ENCODE measurements at regions not wholly inside any gene's neighbourhood (a gene's known extent, or its start where the extent isn't known, plus 50 kb on each side); places are given as distances from the start of the nearest gene placed in this dataset.

- Histone ChIP-seq H3K9me3 (no peaks in the 10 kb centered on the region), H3K27ac (no peak overlapping the region), H3K36me3 (no peaks in the 10 kb centered on the region), H3K4me3 (no peak overlapping the region), H3K27me3 (replicated peaks in 1 of 7) (peaks cover 0 to 63% (median 15%) of the 10 kb centered on the region in 7 donors), H3K4me1 (no peaks in the 10 kb centered on the region)
- intact Hi-C loops (cut with DNase I; ENCODE audit: low total_unique reads), result no loop called here
- DNase-seq, result no peak
- TF ChIP-seq CTCF (IDR thresholded peaks at IDR 0.05 in 8 of 11, conservative IDR thresholded peaks at IDR 0.05 in 3 of 11) (no peak), POLR2AphosphoS5 (IDR thresholded peaks at IDR 0.05) (no peak), POLR2A (IDR thresholded peaks at IDR 0.05) (no peak)
- WGBS, 5 donors, result 42 to 60% (median 50%) methylated on average over 9 of the region's 9 CpGs
These were observed 242.6 kb upstream of the RGMA start for GRCh38 chr15:93331545-93332167.

- Histone ChIP-seq H3K27ac (no peak overlapping the region), H3K27me3 (replicated peaks in 1 of 7) (peaks cover 0 to 63% (median 15%) of the 10 kb centered on the region in 7 donors), H3K36me3 (no peaks in the 10 kb centered on the region), H3K4me3 (no peak overlapping the region), H3K4me1 (no peaks in the 10 kb centered on the region), H3K9me3 (no peaks in the 10 kb centered on the region)
- TF ChIP-seq POLR2AphosphoS5 (IDR thresholded peaks at IDR 0.05) (no peak), CTCF (IDR thresholded peaks at IDR 0.05 in 8 of 11, conservative IDR thresholded peaks at IDR 0.05 in 3 of 11) (no peak), POLR2A (IDR thresholded peaks at IDR 0.05) (no peak)
- 77 to 82% (median 79%) methylated on average over 6 of the region's 6 CpGs for WGBS, 5 donors
- no peak for DNase-seq
- intact Hi-C loops (cut with DNase I; ENCODE audit: low total_unique reads), result no loop called here
These were observed 242.0 kb upstream of the RGMA start for GRCh38 chr15:93330912-93331544.

- no peak overlapping the region for H3K27ac ChIP-seq
- H3K27me3 ChIP-seq (replicated peaks in 1 of 7), result peaks cover 0 to 32% (median 8%) of the 10 kb centered on the region in 7 donors
- no peaks in the 10 kb centered on the region for H3K4me1 ChIP-seq
These were observed 238.4 kb upstream of the RGMA start for GRCh38 chr15:93327364-93327763.

More at GRCh38 chr15:93327364-93327763, 238.4 kb upstream of the RGMA start:
- Histone ChIP-seq H3K36me3 (no peaks in the 10 kb centered on the region), H3K4me3 (no peak overlapping the region), H3K9me3 (no peaks in the 10 kb centered on the region)
- no peak for TF ChIP-seq CTCF (IDR thresholded peaks at IDR 0.05 in 8 of 11, conservative IDR thresholded peaks at IDR 0.05 in 3 of 11)
- TF ChIP-seq POLR2A (IDR thresholded peaks at IDR 0.05), result no peak
- 51 to 69% (median 59%) methylated on average over 2 of the region's 2 CpGs for WGBS, 5 donors
- no peak for DNase-seq
- intact Hi-C loops (cut with DNase I; ENCODE audit: low total_unique reads), result no loop called here

Measured in spleen (tissue), 11 donors.